ENCODE measurements at regions not wholly inside any gene's neighbourhood (a gene's known extent, or its start where the extent isn't known, plus 50 kb on each side); places are given as distances from the start of the nearest gene placed in this dataset.

- TF ChIP-seq ZBTB49 (CRISPR knock-in tag; IDR thresholded peaks at IDR 0.05; ENCODE audit: borderline replicate concordance) = no peak
- TF ChIP-seq ZNF696 (CRISPR knock-in tag; conservative IDR thresholded peaks at IDR 0.05) = no peak
- no peak for TF ChIP-seq HMGXB4 (CRISPR knock-in tag; IDR thresholded peaks at IDR 0.05)
- peak; percentile 88 for TF ChIP-seq MEIS2 (IDR thresholded peaks at IDR 0.05; ENCODE audit: partially characterized antibody)
- peak; percentile 59 for TF ChIP-seq GATA2 (CRISPR knock-in tag; IDR thresholded peaks at IDR 0.05)
- no peak for TF ChIP-seq ATF6 (CRISPR knock-in tag; IDR thresholded peaks at IDR 0.05)
- TF ChIP-seq ZNF184 (CRISPR knock-in tag; IDR thresholded peaks at IDR 0.05) = no peak
- peak; percentile 90 for TF ChIP-seq TCF3 (CRISPR knock-in tag; IDR thresholded peaks at IDR 0.05)
- no peak for TF ChIP-seq E2F3 (CRISPR knock-in tag; IDR thresholded peaks at IDR 0.05)
- TF ChIP-seq HDAC3 (IDR thresholded peaks at IDR 0.05; ENCODE audit: borderline replicate concordance, partially characterized antibody) = peak; percentile 71
- no peak for TF ChIP-seq RFX1 (IDR thresholded peaks at IDR 0.05)
- peak; percentile 95 for TF ChIP-seq HES1 (IDR thresholded peaks at IDR 0.05; ENCODE audit: low read depth)
- no peak for TF ChIP-seq PRPF4 (IDR thresholded peaks at IDR 0.05; ENCODE audit: insufficient read depth, low read depth, low read length, poor library complexity, severe bottlenecking)
- no peak for TF ChIP-seq OTX1 (CRISPR knock-in tag; IDR thresholded peaks at IDR 0.05)
- TF ChIP-seq ZNF699 (CRISPR knock-in tag; IDR thresholded peaks at IDR 0.05; ENCODE audit: insufficient replicate concordance) = no peak
- no peak for TF ChIP-seq KLF13 (tag; IDR thresholded peaks at IDR 0.05; ENCODE audit: borderline replicate concordance, low read depth)
- no peak for TF ChIP-seq SLC30A9 (CRISPR knock-in tag; IDR thresholded peaks at IDR 0.05)
- peak; percentile 85; the same call in 1 of the 2 replicates for TF ChIP-seq SMARCE1 (IDR thresholded peaks at IDR 0.05)
- no peak for TF ChIP-seq ZBTB11 (CRISPR knock-in tag; IDR thresholded peaks at IDR 0.05)
Observed at GRCh38 chr13:21987793-21988192, 316.9 kb downstream of the FGF9 start (continued).
